K562 (cell line): ENCODE measurements at regions not wholly inside any gene's neighbourhood (a gene's known extent, or its start where the extent isn't known, plus 50 kb on each side); places are given as distances from the start of the nearest gene placed in this dataset.
A peak's percentile ranks its signal among the peaks of the same experiment; 100 is the strongest.

Source experiments
- BCOR ChIP-seq: fragments of 450-650 bp; IDR thresholded peaks from 2 replicates; pipeline ENCODE4 v1.6.1; 2016
- IRF2 ChIP-seq: sonication (generic); formaldehyde crosslinking; IDR thresholded peaks from 2 replicates; pipeline ENCODE4 v1.8.1; 2022; ENCODE audit warnings: mild to moderate bottlenecking, missing genetic modification reagents
- KDM1A ChIP-seq, 2 experiments: fragments of 450-650 bp; IDR thresholded peaks; 2 replicates each; pipeline ENCODE4 v1.6.1; 2016; ENCODE audit warnings: mild to moderate bottlenecking in 2 of 2
- NCOA2 ChIP-seq, 2 experiments: fragments of 450-650 bp; IDR thresholded peaks; 2 replicates each; pipeline ENCODE4 v1.6.1; 2018; ENCODE audit warnings: mild to moderate bottlenecking in 2 of 2, moderate library complexity in 1 of 2; ENCODE audit not compliant: partially characterized antibody in 2 of 2
- NFXL1 ChIP-seq: fragments of 450-650 bp; formaldehyde crosslinking; IDR thresholded peaks from 2 replicates; pipeline ENCODE4 v1.4.0; 2021; ENCODE audit warnings: mild to moderate bottlenecking
- PHF20 ChIP-seq: fragments of 450-650 bp; IDR thresholded peaks from 2 replicates; pipeline ENCODE4 v1.6.1; 2018; ENCODE audit not compliant: partially characterized antibody
- RCOR1 ChIP-seq, 2 experiments: IDR thresholded peaks; 2 replicates each; pipeline ENCODE4 v1.6.1; 2012; ENCODE audit warnings: low read depth in 2 of 2, low read length in 2 of 2, borderline replicate concordance in 1 of 2, improper control_type of control experiment in 1 of 2
- SMAD4 ChIP-seq: fragments of 250-450 bp; sonication (Bioruptor Pico); conservative IDR thresholded peaks from 2 replicates; pipeline ENCODE4 v1.8.0; 2021; ENCODE audit warnings: inconsistent platforms, mild to moderate bottlenecking, moderate library complexity
- TARDBP ChIP-seq: fragments of 450-650 bp; IDR thresholded peaks from 2 replicates; pipeline ENCODE4 v1.6.1; 2016
- USF1 ChIP-seq: sonication (generic); formaldehyde crosslinking; IDR thresholded peaks from 2 replicates; pipeline ENCODE4 v1.9.0; 2022; ENCODE audit warnings: mild to moderate bottlenecking, missing genetic modification reagents
- WHSC1 ChIP-seq: IDR thresholded peaks from one replicate; pipeline ENCODE4 v1.6.1; 2012; ENCODE audit warnings: low read length, control low read depth, inconsistent platforms
- ZNF24 ChIP-seq: fragments of 450-650 bp; IDR thresholded peaks from 2 replicates; pipeline ENCODE4 v1.6.1; 2016
- ZNF583 ChIP-seq: fragments of 250-450 bp; sonication (Bioruptor Pico); IDR thresholded peaks from 2 replicates; pipeline ENCODE4 v1.4.0; 2020
- ZNF717 ChIP-seq: fragments of 250-450 bp; sonication (Bioruptor Pico); IDR thresholded peaks from 2 replicates; pipeline ENCODE4 v1.5.0; 2021
- TF ChIP-seq, protein P1 (sequence below): sonication (generic); formaldehyde crosslinking; IDR thresholded peaks from 2 replicates; pipeline ENCODE4 v1.8.0; 2022; ENCODE audit warnings: mild to moderate bottlenecking, missing genetic modification reagents
- TF ChIP-seq, protein P2 (sequence below), 2 experiments: IDR thresholded peaks; 2 replicates each; pipeline ENCODE4 v1.6.1; 2011; ENCODE audit warnings: borderline replicate concordance in 1 of 2, control low read depth in 1 of 2, low read depth in 1 of 2, low read length in 1 of 2, mild to moderate bottlenecking in 1 of 2, mixed read lengths in 1 of 2, moderate library complexity in 1 of 2; ENCODE audit not compliant: insufficient read depth in 1 of 2, insufficient read length in 1 of 2, poor library complexity in 1 of 2, severe bottlenecking in 1 of 2; ENCODE audit errors: extremely low read depth in 1 of 2
- TF ChIP-seq, protein P3 (sequence below): sonication (generic); formaldehyde crosslinking; IDR thresholded peaks from 2 replicates; pipeline ENCODE4 v1.8.1; 2023; ENCODE audit warnings: missing genetic modification reagents, mild to moderate bottlenecking, borderline replicate concordance

DNA sequence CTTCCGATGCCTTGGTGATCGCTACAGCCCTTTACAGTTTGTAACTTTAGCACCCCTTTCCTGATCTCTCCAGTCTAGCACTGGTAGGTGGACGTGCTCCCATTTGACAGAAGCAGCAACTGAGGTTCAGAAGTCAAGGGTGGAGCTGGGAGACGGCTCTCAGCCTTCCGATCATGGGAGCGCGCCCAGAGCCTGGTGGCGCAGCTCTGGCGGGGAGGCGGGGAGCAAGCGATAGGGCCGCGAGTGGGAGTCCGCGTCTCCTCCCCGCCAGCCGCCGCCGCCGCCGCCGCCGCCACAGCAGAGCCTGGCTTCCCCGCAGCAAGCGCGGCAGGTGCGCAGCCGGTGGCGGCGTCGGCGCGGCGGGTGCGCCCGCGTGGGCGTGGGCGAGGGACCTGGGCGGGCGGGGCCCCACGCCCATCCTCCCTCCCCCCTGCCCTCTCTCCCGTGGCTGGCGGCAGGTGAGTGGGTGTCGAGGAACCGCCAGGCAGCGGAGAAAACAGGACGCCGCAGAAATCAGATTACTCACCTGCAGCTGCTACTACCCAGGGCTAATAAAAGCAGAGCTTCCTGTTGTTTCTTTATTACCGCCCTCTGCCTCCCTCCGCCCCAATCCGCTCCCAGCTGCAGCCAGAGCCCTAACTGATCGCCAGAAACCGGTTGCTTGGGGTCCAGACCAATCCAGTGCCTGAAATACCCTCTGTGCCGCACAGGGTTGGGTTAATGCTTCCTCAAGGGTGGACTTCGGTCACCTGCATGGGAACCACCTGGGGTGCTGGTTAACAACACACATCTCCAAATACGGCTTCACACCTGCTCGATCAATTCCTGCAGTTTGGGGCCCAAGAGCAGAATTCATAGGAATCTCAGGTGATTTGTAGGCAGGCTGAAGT, 60.2 kb upstream of the ID3 start (continued):
- TF ChIP-seq, protein P1, sequence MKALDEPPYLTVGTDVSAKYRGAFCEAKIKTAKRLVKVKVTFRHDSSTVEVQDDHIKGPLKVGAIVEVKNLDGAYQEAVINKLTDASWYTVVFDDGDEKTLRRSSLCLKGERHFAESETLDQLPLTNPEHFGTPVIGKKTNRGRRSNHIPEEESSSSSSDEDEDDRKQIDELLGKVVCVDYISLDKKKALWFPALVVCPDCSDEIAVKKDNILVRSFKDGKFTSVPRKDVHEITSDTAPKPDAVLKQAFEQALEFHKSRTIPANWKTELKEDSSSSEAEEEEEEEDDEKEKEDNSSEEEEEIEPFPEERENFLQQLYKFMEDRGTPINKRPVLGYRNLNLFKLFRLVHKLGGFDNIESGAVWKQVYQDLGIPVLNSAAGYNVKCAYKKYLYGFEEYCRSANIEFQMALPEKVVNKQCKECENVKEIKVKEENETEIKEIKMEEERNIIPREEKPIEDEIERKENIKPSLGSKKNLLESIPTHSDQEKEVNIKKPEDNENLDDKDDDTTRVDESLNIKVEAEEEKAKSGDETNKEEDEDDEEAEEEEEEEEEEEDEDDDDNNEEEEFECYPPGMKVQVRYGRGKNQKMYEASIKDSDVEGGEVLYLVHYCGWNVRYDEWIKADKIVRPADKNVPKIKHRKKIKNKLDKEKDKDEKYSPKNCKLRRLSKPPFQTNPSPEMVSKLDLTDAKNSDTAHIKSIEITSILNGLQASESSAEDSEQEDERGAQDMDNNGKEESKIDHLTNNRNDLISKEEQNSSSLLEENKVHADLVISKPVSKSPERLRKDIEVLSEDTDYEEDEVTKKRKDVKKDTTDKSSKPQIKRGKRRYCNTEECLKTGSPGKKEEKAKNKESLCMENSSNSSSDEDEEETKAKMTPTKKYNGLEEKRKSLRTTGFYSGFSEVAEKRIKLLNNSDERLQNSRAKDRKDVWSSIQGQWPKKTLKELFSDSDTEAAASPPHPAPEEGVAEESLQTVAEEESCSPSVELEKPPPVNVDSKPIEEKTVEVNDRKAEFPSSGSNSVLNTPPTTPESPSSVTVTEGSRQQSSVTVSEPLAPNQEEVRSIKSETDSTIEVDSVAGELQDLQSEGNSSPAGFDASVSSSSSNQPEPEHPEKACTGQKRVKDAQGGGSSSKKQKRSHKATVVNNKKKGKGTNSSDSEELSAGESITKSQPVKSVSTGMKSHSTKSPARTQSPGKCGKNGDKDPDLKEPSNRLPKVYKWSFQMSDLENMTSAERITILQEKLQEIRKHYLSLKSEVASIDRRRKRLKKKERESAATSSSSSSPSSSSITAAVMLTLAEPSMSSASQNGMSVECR (CRISPR knock-in tag) = peak; percentile 2; the same call in 1 of the 2 replicates
- TF ChIP-seq IRF2 (CRISPR knock-in tag) (no peak), RCOR1 (IDR thresholded peaks at IDR 0.05; ENCODE audit: borderline replicate concordance in 1 of 2, low read depth in 2 of 2, low read length in 2 of 2) (peak in 1 of 2 experiments; percentile 76; a peak in 2 of 4 replicates), TARDBP (no peak), SMAD4 (CRISPR knock-in tag) (peak; percentile 31), NFXL1 (CRISPR knock-in tag) (no peak), USF1 (CRISPR knock-in tag) (0 out of 2 replicates have a peak, but pooled peaks have one; percentile 29), WHSC1 (no peak), KDM1A (IDR thresholded peaks at IDR 0.05) (peak; percentile 83 to 94), NCOA2 (IDR thresholded peaks at IDR 0.05; ENCODE audit: partially characterized antibody in 2 of 2) (no peak), ZNF24 (0 out of 2 replicates have a peak, but pooled peaks have one; percentile 25), PHF20 (peak; percentile 68), ZNF583 (CRISPR knock-in tag) (no peak), ZNF717 (no peak), BCOR (peak; percentile 94)
- TF ChIP-seq, protein P2, sequence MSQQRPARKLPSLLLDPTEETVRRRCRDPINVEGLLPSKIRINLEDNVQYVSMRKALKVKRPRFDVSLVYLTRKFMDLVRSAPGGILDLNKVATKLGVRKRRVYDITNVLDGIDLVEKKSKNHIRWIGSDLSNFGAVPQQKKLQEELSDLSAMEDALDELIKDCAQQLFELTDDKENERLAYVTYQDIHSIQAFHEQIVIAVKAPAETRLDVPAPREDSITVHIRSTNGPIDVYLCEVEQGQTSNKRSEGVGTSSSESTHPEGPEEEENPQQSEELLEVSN (IDR thresholded peaks at IDR 0.05; ENCODE audit: borderline replicate concordance in 1 of 2, extremely low read depth in 1 of 2, insufficient read depth in 1 of 2, insufficient read length in 1 of 2, low read depth in 1 of 2, low read length in 1 of 2, poor library complexity in 1 of 2, severe bottlenecking in 1 of 2) = peak in 1 of 2 experiments; percentile 56
- TF ChIP-seq, protein P3, sequence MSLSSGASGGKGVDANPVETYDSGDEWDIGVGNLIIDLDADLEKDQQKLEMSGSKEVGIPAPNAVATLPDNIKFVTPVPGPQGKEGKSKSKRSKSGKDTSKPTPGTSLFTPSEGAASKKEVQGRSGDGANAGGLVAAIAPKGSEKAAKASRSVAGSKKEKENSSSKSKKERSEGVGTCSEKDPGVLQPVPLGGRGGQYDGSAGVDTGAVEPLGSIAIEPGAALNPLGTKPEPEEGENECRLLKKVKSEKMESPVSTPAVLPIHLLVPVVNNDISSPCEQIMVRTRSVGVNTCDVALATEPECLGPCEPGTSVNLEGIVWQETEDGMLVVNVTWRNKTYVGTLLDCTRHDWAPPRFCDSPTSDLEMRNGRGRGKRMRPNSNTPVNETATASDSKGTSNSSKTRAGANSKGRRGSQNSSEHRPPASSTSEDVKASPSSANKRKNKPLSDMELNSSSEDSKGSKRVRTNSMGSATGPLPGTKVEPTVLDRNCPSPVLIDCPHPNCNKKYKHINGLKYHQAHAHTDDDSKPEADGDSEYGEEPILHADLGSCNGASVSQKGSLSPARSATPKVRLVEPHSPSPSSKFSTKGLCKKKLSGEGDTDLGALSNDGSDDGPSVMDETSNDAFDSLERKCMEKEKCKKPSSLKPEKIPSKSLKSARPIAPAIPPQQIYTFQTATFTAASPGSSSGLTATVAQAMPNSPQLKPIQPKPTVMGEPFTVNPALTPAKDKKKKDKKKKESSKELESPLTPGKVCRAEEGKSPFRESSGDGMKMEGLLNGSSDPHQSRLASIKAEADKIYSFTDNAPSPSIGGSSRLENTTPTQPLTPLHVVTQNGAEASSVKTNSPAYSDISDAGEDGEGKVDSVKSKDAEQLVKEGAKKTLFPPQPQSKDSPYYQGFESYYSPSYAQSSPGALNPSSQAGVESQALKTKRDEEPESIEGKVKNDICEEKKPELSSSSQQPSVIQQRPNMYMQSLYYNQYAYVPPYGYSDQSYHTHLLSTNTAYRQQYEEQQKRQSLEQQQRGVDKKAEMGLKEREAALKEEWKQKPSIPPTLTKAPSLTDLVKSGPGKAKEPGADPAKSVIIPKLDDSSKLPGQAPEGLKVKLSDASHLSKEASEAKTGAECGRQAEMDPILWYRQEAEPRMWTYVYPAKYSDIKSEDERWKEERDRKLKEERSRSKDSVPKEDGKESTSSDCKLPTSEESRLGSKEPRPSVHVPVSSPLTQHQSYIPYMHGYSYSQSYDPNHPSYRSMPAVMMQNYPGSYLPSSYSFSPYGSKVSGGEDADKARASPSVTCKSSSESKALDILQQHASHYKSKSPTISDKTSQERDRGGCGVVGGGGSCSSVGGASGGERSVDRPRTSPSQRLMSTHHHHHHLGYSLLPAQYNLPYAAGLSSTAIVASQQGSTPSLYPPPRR (CRISPR knock-in tag) = no peak
